ENCODE measurements at regions not wholly inside any gene's neighbourhood (a gene's known extent, or its start where the extent isn't known, plus 50 kb on each side); places are given as distances from the start of the nearest gene placed in this dataset.

GRCh38 chr18:67599277-67599676, 82.8 kb upstream of the DSEL start:
- ChIA-PET POLR2A (ENCODE audit: unreplicated experiment) (interaction anchor here (1.0 kb wide), 1 partner anchor 82 kb away, joined by 4 read pairs; the partner anchor contains the start of gene DSEL), CTCF (no interaction called here)
- Histone ChIP-seq H3K36me3 (ENCODE audit: low read depth) (no peaks in the 10 kb centered on the region), H3K27me3 (ENCODE audit: insufficient read depth, low read depth) (no peaks in the 10 kb centered on the region), H3K27ac (no peak overlapping the region), H3F3A (ENCODE audit: insufficient read depth, low read depth) (no peaks in the 10 kb centered on the region), H2AFZ (no peak overlapping the region), H3K9me3 (ENCODE audit: insufficient read depth, low read depth) (no peaks in the 10 kb centered on the region), H3K4me1 (replicated peaks; ENCODE audit: insufficient read depth) (0 out of 2 replicates have a peak, but pooled peaks cover 3% of the 10 kb centered on the region), H3K9me2 (ENCODE audit: insufficient read depth) (no peaks in the 10 kb centered on the region), H3K4me2 (no peak overlapping the region), H3K79me2 (ENCODE audit: low read depth) (no peaks in the 10 kb centered on the region), H3K4me3 (no peak overlapping the region), H4K20me1 (ENCODE audit: insufficient read depth) (no peaks in the 10 kb centered on the region)
- BruUV-seq (replicated peaks), result no TSS peak
- intact Hi-C loops (cut with micrococcal nuclease; ENCODE audit: unreplicated experiment), result no loop called here
- DNase-seq, result no peak
- TF ChIP-seq EZH2 (IDR thresholded peaks at IDR 0.05; ENCODE audit: low read depth) (no peak), CTCF (conservative IDR thresholded peaks at IDR 0.05) (no peak)

GRCh38 chr18:67597759-67598158, 81.2 kb upstream of the DSEL start:
- no peak for TF ChIP-seq EZH2 (IDR thresholded peaks at IDR 0.05; ENCODE audit: low read depth)
- TF ChIP-seq CTCF (conservative IDR thresholded peaks at IDR 0.05), result no peak

DNA sequence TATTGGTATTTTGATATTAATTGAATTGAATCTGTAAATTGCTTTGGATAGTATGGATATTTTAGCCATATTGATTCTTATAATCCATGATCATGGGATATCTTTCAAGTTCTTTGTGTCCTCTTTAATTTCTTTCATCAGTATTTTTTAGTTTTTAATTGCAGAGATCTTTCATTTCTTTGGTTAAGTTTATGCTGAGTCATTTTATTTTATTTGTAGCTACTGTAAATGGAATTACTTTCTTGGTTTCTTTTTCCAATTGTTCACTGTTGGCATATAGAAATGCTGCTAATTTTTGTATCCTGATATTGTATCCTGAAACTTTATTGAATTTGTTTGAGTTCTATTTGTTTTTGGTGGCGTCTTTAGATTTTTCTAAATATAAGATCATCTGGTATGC, 79.5 kb upstream of the DSEL start:
- Histone ChIP-seq H3K27me3 (ENCODE audit: insufficient read depth, low read depth) (no peaks in the 10 kb centered on the region), H4K20me1 (ENCODE audit: insufficient read depth) (no peaks in the 10 kb centered on the region), H3K9me2 (ENCODE audit: insufficient read depth) (no peaks in the 10 kb centered on the region), H3K4me3 (no peak overlapping the region), H3F3A (ENCODE audit: insufficient read depth, low read depth) (no peaks in the 10 kb centered on the region), H3K27ac (no peak overlapping the region), H3K79me2 (ENCODE audit: low read depth) (no peaks in the 10 kb centered on the region), H3K36me3 (ENCODE audit: low read depth) (no peaks in the 10 kb centered on the region), H3K4me1 (replicated peaks; ENCODE audit: insufficient read depth) (0 out of 2 replicates have a peak, but pooled peaks cover 3% of the 10 kb centered on the region), H3K4me2 (no peak overlapping the region), H3K9me3 (ENCODE audit: insufficient read depth, low read depth) (no peaks in the 10 kb centered on the region), H2AFZ (no peak overlapping the region)
- intact Hi-C loops (cut with micrococcal nuclease; ENCODE audit: unreplicated experiment), result no loop called here
- TF ChIP-seq EZH2 (IDR thresholded peaks at IDR 0.05; ENCODE audit: low read depth) (no peak), CTCF (conservative IDR thresholded peaks at IDR 0.05) (no peak)
- BruUV-seq (replicated peaks), result no TSS peak
- DNase-seq, result no peak
- CTCF ChIA-PET, result no interaction called here
- POLR2A ChIA-PET (ENCODE audit: unreplicated experiment), result no interaction called here

More at GRCh38 chr18:67597759-67598158, 81.2 kb upstream of the DSEL start:
- no peak overlapping the region for H3K27ac ChIP-seq
- 0 out of 2 replicates have a peak, but pooled peaks cover 3% of the 10 kb centered on the region for H3K4me1 ChIP-seq (replicated peaks; ENCODE audit: insufficient read depth)
- no peaks in the 10 kb centered on the region for H3K9me2 ChIP-seq (ENCODE audit: insufficient read depth)
- ChIA-PET POLR2A (ENCODE audit: unreplicated experiment) (no interaction called here), CTCF (no interaction called here)
- H4K20me1 ChIP-seq (ENCODE audit: insufficient read depth), result no peaks in the 10 kb centered on the region
- intact Hi-C loops (cut with micrococcal nuclease; ENCODE audit: unreplicated experiment), result no loop called here
- no peaks in the 10 kb centered on the region for H3K9me3 ChIP-seq (ENCODE audit: insufficient read depth, low read depth)
- H3K4me2 ChIP-seq, result no peak overlapping the region
- no peaks in the 10 kb centered on the region for H3K27me3 ChIP-seq (ENCODE audit: insufficient read depth, low read depth)
- no peak overlapping the region for H2AFZ ChIP-seq
- no peaks in the 10 kb centered on the region for H3F3A ChIP-seq (ENCODE audit: insufficient read depth, low read depth)
- BruUV-seq (replicated peaks), result no TSS peak
- no peaks in the 10 kb centered on the region for H3K36me3 ChIP-seq (ENCODE audit: low read depth)
- H3K4me3 ChIP-seq, result no peak overlapping the region
- no peaks in the 10 kb centered on the region for H3K79me2 ChIP-seq (ENCODE audit: low read depth)
- no peak for DNase-seq
